ENCODE measurements at regions not wholly inside any gene's neighbourhood (a gene's known extent, or its start where the extent isn't known, plus 50 kb on each side); places are given as distances from the start of the nearest gene placed in this dataset.

DNA sequence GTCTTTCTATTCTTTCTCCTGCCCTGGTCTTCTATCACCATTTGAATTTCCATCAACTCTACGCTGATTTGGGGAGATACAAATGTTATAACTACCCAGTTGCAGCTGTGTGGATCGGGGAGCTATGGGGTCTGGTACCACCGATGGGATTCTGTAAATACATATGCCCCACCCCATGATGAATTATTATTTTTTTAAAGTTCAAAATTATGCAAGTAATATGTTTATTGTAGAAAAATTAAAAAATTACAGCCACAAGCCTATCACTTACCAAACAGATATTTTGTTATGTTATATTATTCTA, 52.4 kb upstream of the CLMP start:
- Mint-ChIP-seq H3K36me3 (ENCODE audit: low read depth) (no peaks in the 10 kb centered on the region), H3K4me1 (peaks cover 10% of the 10 kb centered on the region), H3K27ac (no peak overlapping the region), H3K4me3 (no peak overlapping the region), H3K27me3 (peaks cover 32% of the 10 kb centered on the region), H3K9me3 (no peaks in the 10 kb centered on the region)
- POLR2A ChIA-PET, result interaction anchor here (0.7 to 1.4 kb wide), 6 partner anchors 136 to 193 kb away, joined by 3 to 6 read pairs (median 3); partner anchors contain the start of gene HSPA8
- CTCF ChIA-PET, result interaction anchor here (0.7 to 4.4 kb wide), 61 partner anchors 8 to 370 kb away, joined by 3 to 154 read pairs (median 5); no protein-coding TSS in a partner anchor
- DNase-seq, result no peak

DNA sequence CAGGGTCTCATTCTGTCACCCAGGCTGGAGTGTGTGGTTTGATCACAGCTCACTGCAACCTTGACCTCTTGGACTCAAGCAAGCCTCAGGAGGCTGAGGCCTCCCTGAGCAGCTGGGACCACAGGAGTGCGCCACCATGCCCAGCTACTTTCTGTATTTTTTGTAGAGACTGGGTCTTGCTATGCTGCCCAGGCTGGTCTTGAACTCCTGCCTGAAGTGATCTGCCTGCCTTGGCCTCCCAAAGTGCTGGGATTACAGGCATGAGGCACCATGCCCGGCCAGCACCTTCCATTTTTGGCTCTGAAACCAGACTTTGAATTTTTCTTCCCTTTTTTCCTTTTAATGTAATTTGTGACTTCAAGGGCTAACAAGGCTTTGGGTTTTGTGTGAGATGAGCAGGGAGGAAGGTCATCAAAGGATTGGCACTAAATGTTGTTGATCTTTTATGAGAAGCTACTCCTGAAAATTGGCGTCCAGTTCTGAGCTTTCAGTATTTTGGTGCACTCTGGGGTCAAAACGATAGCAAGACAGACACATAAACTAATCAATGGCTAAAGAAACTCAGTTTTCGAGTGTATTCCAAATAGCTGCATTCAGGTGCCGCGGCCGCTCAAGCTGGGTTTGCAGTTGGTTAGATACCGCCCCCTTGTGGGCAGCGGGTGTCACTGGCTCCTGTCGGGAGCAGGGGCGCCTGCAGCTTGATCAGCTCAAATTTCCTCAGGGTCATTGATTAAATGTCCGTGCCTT, 51.9 kb upstream of the CLMP start:
- H3K4me1 Mint-ChIP-seq, result peaks cover 10% of the 10 kb centered on the region
- H3K27ac Mint-ChIP-seq, result no peak overlapping the region
- no peak overlapping the region for H3K4me3 Mint-ChIP-seq
- DNase-seq, result peak; percentile 86
- H3K27me3 Mint-ChIP-seq, result peaks cover 30% of the 10 kb centered on the region
- H3K9me3 Mint-ChIP-seq, result no peaks in the 10 kb centered on the region
- CTCF ChIA-PET, result interaction anchor here (0.7 to 4.4 kb wide), 66 partner anchors 9 to 397 kb away, joined by 3 to 154 read pairs (median 4); no protein-coding TSS in a partner anchor
- no peaks in the 10 kb centered on the region for H3K36me3 Mint-ChIP-seq (ENCODE audit: low read depth)
- POLR2A ChIA-PET, result interaction anchor here (0.7 to 1.4 kb wide), 6 partner anchors 135 to 193 kb away, joined by 3 to 6 read pairs (median 3); partner anchors contain the start of gene HSPA8

GRCh38 chr11:123245567-123245966, 50.5 kb upstream of the CLMP start:
- H3K4me3 Mint-ChIP-seq, result no peak overlapping the region
- POLR2A ChIA-PET, result no interaction called here
- H3K4me1 Mint-ChIP-seq, result peaks cover 10% of the 10 kb centered on the region
- peaks cover 29% of the 10 kb centered on the region for H3K27me3 Mint-ChIP-seq
- H3K36me3 Mint-ChIP-seq (ENCODE audit: low read depth), result no peaks in the 10 kb centered on the region
- H3K9me3 Mint-ChIP-seq, result no peaks in the 10 kb centered on the region
- CTCF ChIA-PET, result interaction anchor here (0.7 to 4.4 kb wide), 7 partner anchors 10 to 142 kb away, joined by 3 to 154 read pairs (median 19); no protein-coding TSS in a partner anchor
- DNase-seq, result no peak
- no peak overlapping the region for H3K27ac Mint-ChIP-seq

Measured in activated CD4-positive, alpha-beta memory T cell treated with anti-CD3 and anti-CD28 coated beads, Interleukin-2, amount 10 ng/mL, durations not matched to agents 7 days and 5 days (primary cell).